CD14-positive monocyte (primary cell): ENCODE measurements at regions not wholly inside any gene's neighbourhood (a gene's known extent, or its start where the extent isn't known, plus 50 kb on each side); places are given as distances from the start of the nearest gene placed in this dataset.

Experiments
- DNase-seq, 3 donors: peaks; one replicate each; pipeline ENCODE4 v3.0.0-alpha.2; 2011 to 2022
- H2AFZ ChIP-seq: 2 replicates; pipeline ENCODE4 v1.6.0; 2012; ENCODE audit warnings: mild to moderate bottlenecking, low read depth, low read length, inconsistent platforms; ENCODE audit not compliant: insufficient read depth, poor library complexity, severe bottlenecking
- H3K27ac ChIP-seq, 2 donors: 1 replicate in 1 of 2; 2 replicates in 1 of 2; pipeline ENCODE4 v1.5.1; 2012 to 2013; ENCODE audit warnings: low read length in 2 of 2, control low read depth in 1 of 2, inconsistent platforms in 1 of 2, low read depth in 1 of 2, mild to moderate bottlenecking in 1 of 2
- H3K27me3 ChIP-seq, 2 donors: one replicate each; pipeline versions ENCODE4 v1.6.0 to v1.6.1; 2011 to 2013; ENCODE audit warnings: low read length in 2 of 2; ENCODE audit not compliant: control insufficient read depth in 2 of 2, insufficient read depth in 2 of 2
- H3K36me3 ChIP-seq, 2 donors: replicated peaks in 1 of 2; 1 replicate in 1 of 2; 2 replicates in 1 of 2; pipeline versions ENCODE4 v1.5.1 to v1.6.1; 2012 to 2013; ENCODE audit warnings: low read length in 2 of 2, control low read depth in 1 of 2, inconsistent platforms in 1 of 2, mild to moderate bottlenecking in 1 of 2; ENCODE audit not compliant: insufficient read depth in 2 of 2, control insufficient read depth in 1 of 2
- H3K4me1 ChIP-seq, 2 donors: 1 replicate in 1 of 2; 2 replicates in 1 of 2; pipeline versions ENCODE4 v1.5.1 to v1.6.1; 2012 to 2013; ENCODE audit warnings: low read length in 2 of 2, control low read depth in 1 of 2, inconsistent platforms in 1 of 2, mild to moderate bottlenecking in 1 of 2, moderate library complexity in 1 of 2; ENCODE audit not compliant: insufficient read depth in 2 of 2, control insufficient read depth in 1 of 2
- H3K4me2 ChIP-seq: replicated peaks from 2 replicates; pipeline ENCODE3; 2012; ENCODE audit warnings: low read length, moderate library complexity, mild to moderate bottlenecking; ENCODE audit not compliant: poor library complexity, severe bottlenecking; ENCODE audit errors: extremely low read depth
- H3K4me3 ChIP-seq, 3 experiments: fragments of 200-600 bp in 1 of 3; sonication (generic) in 1 of 3; replicated peaks in 1 of 3; 1 replicate in 2 of 3; 2 replicates in 1 of 3; pipeline ENCODE4 v1.5.1; 2011 to 2013; ENCODE audit warnings: low read length in 3 of 3, mild to moderate bottlenecking in 3 of 3, control low read depth in 2 of 3, low read depth in 2 of 3, inconsistent platforms in 1 of 3, moderate library complexity in 1 of 3
- H3K79me2 ChIP-seq: 2 replicates; pipeline ENCODE4 v1.6.0; 2012; ENCODE audit warnings: mild to moderate bottlenecking, control low read depth, inconsistent platforms, low read length, moderate library complexity; ENCODE audit not compliant: insufficient read depth
- H3K9ac ChIP-seq: 2 replicates; pipeline ENCODE4 v1.6.0; 2017; ENCODE audit warnings: low read length, mild to moderate bottlenecking; ENCODE audit not compliant: insufficient read depth, poor library complexity, severe bottlenecking
- H3K9me3 ChIP-seq, 2 donors: replicated peaks in 1 of 2; 1 replicate in 1 of 2; 2 replicates in 1 of 2; pipeline versions ENCODE4 v1.5.1 to v1.6.1; 2012 to 2013; ENCODE audit warnings: low read length in 2 of 2, control low read depth in 1 of 2; ENCODE audit not compliant: control insufficient read depth in 1 of 2, insufficient read depth in 1 of 2
- H4K20me1 ChIP-seq: 2 replicates; pipeline ENCODE4 v1.6.0; 2012; ENCODE audit warnings: mild to moderate bottlenecking, low read length, control low read depth, moderate library complexity; ENCODE audit not compliant: insufficient read depth
- H3K27ac Mint-ChIP-seq, 7 donors: one replicate each; pipeline ENCODE4 v1.8.0; 2020; ENCODE audit warnings: mild to moderate bottlenecking in 7 of 7, mixed read lengths in 7 of 7, moderate library complexity in 6 of 7, inconsistent platforms in 2 of 7
- H3K27me3 Mint-ChIP-seq, 3 donors: one replicate each; pipeline ENCODE4 v1.8.0; 2021 to 2022; ENCODE audit warnings: low read depth in 3 of 3, mild to moderate bottlenecking in 3 of 3, mixed read lengths in 3 of 3, moderate library complexity in 3 of 3, inconsistent platforms in 1 of 3
- H3K36me3 Mint-ChIP-seq, 2 donors: one replicate each; pipeline ENCODE4 v1.8.0; 2020; ENCODE audit warnings: mixed read lengths in 2 of 2, inconsistent platforms in 1 of 2, mild to moderate bottlenecking in 1 of 2
- H3K4me1 Mint-ChIP-seq: one replicate; pipeline ENCODE4 v1.8.0; 2020; ENCODE audit warnings: mild to moderate bottlenecking, mixed read lengths
- H3K4me3 Mint-ChIP-seq, 2 donors: one replicate each; pipeline ENCODE4 v1.8.0; 2020; ENCODE audit warnings: mild to moderate bottlenecking in 2 of 2, mixed read lengths in 2 of 2, moderate library complexity in 1 of 2
- H3K9me3 Mint-ChIP-seq, 7 donors: one replicate each; pipeline ENCODE4 v1.8.0; 2020 to 2022; ENCODE audit warnings: mixed read lengths in 7 of 7, mild to moderate bottlenecking in 6 of 7, moderate library complexity in 6 of 7, inconsistent platforms in 2 of 7
- WGBS: methylation state at CpG from one replicate; pipeline ENCODE4 v1.1.5; 2013; ENCODE audit warnings: missing lambda C conversion rate; ENCODE audit not compliant: insufficient coverage; 5-methylcytosine and 5-hydroxymethylcytosine counted together
- intact Hi-C, 2 donors: fragments of 100-400 bp; cut with micrococcal nuclease; formaldehyde crosslinking; loops; one replicate each; pipeline versions ENCODE4 v1.15.0 to v1.15.1; 2023
- TF ChIP-seq, protein P1 (sequence below): fragments of 200-600 bp; IDR thresholded peaks from one replicate; pipeline ENCODE4 v1.8.0; 2022; ENCODE audit warnings: antibody characterized with exemption, mild to moderate bottlenecking

DNA sequence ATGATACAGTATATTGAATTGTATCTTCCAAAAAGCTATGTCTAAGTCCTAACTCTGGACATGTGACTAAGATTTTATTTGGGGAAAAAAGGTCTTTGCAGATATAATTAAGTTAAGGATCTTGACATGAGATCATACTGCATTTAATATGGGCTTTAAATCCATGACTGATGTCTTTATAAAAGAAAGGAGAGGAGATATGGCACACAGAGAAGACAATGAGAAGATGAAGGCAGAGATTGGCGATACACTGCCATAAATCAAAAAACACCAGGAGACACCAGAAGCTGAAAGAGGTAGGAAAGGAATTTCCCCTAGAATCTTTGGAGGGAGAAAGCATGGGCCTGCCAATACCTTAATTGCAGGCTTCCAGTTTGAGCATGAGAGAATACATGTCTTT lies 1450.2 kb downstream of the HACE1 start:
- no peak for DNase-seq
- H3K9me3 Mint-ChIP-seq = peaks cover 0 to 7% (median 2%) of the 10 kb centered on the region in 7 donors

DNA sequence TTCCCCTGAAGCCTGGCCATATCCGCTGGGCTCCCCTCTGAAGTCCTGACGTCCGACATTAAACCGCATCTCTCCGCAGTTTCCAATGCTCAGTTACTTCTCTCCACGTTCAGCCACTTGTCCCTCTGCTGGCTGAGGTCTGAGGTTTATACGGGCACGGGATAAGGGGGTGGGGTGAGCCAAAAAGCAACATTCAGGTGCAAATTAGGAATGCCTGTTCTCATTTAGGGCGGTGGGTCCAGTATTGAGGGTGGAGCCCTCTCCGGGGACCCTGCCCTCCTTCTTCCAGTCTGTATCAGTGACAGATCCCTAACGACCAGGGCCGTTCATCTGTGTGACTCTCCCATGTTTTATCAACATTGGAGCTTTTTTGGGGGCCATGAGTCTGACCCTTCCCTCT lies 1454.4 kb downstream of the HACE1 start:
- Mint-ChIP-seq H3K36me3 (no peaks in the 10 kb centered on the region), H3K27me3 (peaks cover 0 to 2% (median 2%) of the 10 kb centered on the region in 3 donors), H3K9me3 (peaks cover 0 to 7% (median 2%) of the 10 kb centered on the region in 7 donors), H3K4me3 (no peak overlapping the region), H3K27ac (no peak overlapping the region), H3K4me1 (no peaks in the 10 kb centered on the region)
- Histone ChIP-seq H3K4me1 (no peaks in the 10 kb centered on the region), H2AFZ (no peak overlapping the region), H3K36me3 (no peaks in the 10 kb centered on the region), H3K27me3 (no peaks in the 10 kb centered on the region), H3K9me3 (peaks cover 0 to 7% of the 10 kb centered on the region in 2 donors), H3K79me2 (no peaks in the 10 kb centered on the region), H4K20me1 (no peaks in the 10 kb centered on the region), H3K27ac (no peak overlapping the region), H3K9ac (no peak overlapping the region), H3K4me3 (no peak overlapping the region), H3K4me2 (no peak overlapping the region)
- TF ChIP-seq, protein P1, sequence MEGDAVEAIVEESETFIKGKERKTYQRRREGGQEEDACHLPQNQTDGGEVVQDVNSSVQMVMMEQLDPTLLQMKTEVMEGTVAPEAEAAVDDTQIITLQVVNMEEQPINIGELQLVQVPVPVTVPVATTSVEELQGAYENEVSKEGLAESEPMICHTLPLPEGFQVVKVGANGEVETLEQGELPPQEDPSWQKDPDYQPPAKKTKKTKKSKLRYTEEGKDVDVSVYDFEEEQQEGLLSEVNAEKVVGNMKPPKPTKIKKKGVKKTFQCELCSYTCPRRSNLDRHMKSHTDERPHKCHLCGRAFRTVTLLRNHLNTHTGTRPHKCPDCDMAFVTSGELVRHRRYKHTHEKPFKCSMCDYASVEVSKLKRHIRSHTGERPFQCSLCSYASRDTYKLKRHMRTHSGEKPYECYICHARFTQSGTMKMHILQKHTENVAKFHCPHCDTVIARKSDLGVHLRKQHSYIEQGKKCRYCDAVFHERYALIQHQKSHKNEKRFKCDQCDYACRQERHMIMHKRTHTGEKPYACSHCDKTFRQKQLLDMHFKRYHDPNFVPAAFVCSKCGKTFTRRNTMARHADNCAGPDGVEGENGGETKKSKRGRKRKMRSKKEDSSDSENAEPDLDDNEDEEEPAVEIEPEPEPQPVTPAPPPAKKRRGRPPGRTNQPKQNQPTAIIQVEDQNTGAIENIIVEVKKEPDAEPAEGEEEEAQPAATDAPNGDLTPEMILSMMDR = no peak
- no peak for DNase-seq
- WGBS = 67% methylated on average over 3 of the region's 12 CpGs
- intact Hi-C loops = no loop called here

More for the DNA sequence above, 1450.2 kb downstream of the HACE1 start:
- H2AFZ ChIP-seq = no peak overlapping the region
- intact Hi-C loops = no loop called here
- Mint-ChIP-seq H3K4me3 (no peak overlapping the region), H3K36me3 (no peaks in the 10 kb centered on the region), H3K27me3 (peaks cover 0 to 2% (median 1%) of the 10 kb centered on the region in 3 donors), H3K27ac (no peak overlapping the region), H3K4me1 (no peaks in the 10 kb centered on the region)
- H3K4me2 ChIP-seq = no peak overlapping the region
- H4K20me1 ChIP-seq = no peaks in the 10 kb centered on the region
- no peaks in the 10 kb centered on the region for H3K79me2 ChIP-seq
- no peak overlapping the region for H3K27ac ChIP-seq
- peaks cover 0 to 7% of the 10 kb centered on the region in 2 donors for H3K9me3 ChIP-seq
- H3K9ac ChIP-seq = no peak overlapping the region
- TF ChIP-seq, protein P1 = no peak
- no CpG with 5 or more reads among the region's 1 CpG for WGBS
- H3K4me1 ChIP-seq = no peaks in the 10 kb centered on the region
- H3K27me3 ChIP-seq = no peaks in the 10 kb centered on the region
- H3K4me3 ChIP-seq = no peak overlapping the region
- H3K36me3 ChIP-seq = no peaks in the 10 kb centered on the region
